Right renal cortex interstitium (tissue), 3 donors: ENCODE measurements at regions not wholly inside any gene's neighbourhood (a gene's known extent, or its start where the extent isn't known, plus 50 kb on each side); places are given as distances from the start of the nearest gene placed in this dataset.
"Not testable (repeated sequence)": the region's sequence is repeated elsewhere in the genome, so short reads cannot be mapped to it uniquely, and the experiment has no call there.

Experiments
- DNase-seq, 3 donors: peaks; one replicate each; pipeline ENCODE4 v3.0.0-alpha.2; 2013; ENCODE audit warnings: low read depth in 3 of 3, low spot score in 2 of 3

GRCh38 chr4:104881136-104881886, 265.4 kb upstream of the TET2 start:
- no peak for DNase-seq

GRCh38 chr4:104890598-104891275, 255.9 kb upstream of the TET2 start:
- DNase-seq = no peak

GRCh38 chr4:104896660-104897645, 249.7 kb upstream of the TET2 start:
- no peak for DNase-seq

GRCh38 chr4:104899863-104900262, 246.8 kb upstream of the TET2 start:
- no peak for DNase-seq

- DNase-seq = no peak
Observed at GRCh38 chr4:104901438-104901837, 245.2 kb upstream of the TET2 start.

GRCh38 chr4:104901961-104902605, 244.6 kb upstream of the TET2 start:
- DNase-seq = no peak

- DNase-seq = no peak
Observed at GRCh38 chr4:104905065-104905464, 241.6 kb upstream of the TET2 start.

GRCh38 chr4:104905546-104905945, 241.1 kb upstream of the TET2 start:
- DNase-seq = no peak

- DNase-seq = no peak
Observed at GRCh38 chr4:104906276-104906675, 240.4 kb upstream of the TET2 start.

- no peak for DNase-seq
Observed at GRCh38 chr4:104907074-104907649, 239.5 kb upstream of the TET2 start.

GRCh38 chr4:104907991-104908390, 238.7 kb upstream of the TET2 start:
- DNase-seq = no peak

- no peak for DNase-seq
Observed at GRCh38 chr4:104909376-104909775, 237.3 kb upstream of the TET2 start.

GRCh38 chr4:104912518-104912917, 234.2 kb upstream of the TET2 start:
- DNase-seq = no peak

GRCh38 chr4:104915373-104915772, 231.3 kb upstream of the TET2 start:
- DNase-seq = no peak

- no peak for DNase-seq
Observed at GRCh38 chr4:104915864-104916263, 230.8 kb upstream of the TET2 start.

- no peak for DNase-seq
Observed at GRCh38 chr4:104919406-104919805, 227.3 kb upstream of the TET2 start.

- DNase-seq = no peak
Observed at GRCh38 chr4:104930298-104930697, 216.4 kb upstream of the TET2 start.

GRCh38 chr4:104930745-104931736, 215.6 kb upstream of the TET2 start:
- not testable (repeated sequence) for DNase-seq

- DNase-seq = no peak
Observed at GRCh38 chr4:104938624-104939023, 208.1 kb upstream of the TET2 start.
